Stomach smooth muscle (tissue), 2 donors: ENCODE measurements at regions not wholly inside any gene's neighbourhood (a gene's known extent, or its start where the extent isn't known, plus 50 kb on each side); places are given as distances from the start of the nearest gene placed in this dataset.

Experiments used
- H3K27ac ChIP-seq: one replicate; pipeline ENCODE4 v1.7.0; 2013; ENCODE audit warnings: mild to moderate bottlenecking, low read length, inconsistent platforms
- H3K27me3 ChIP-seq, 2 donors: one replicate each; pipeline ENCODE4 v1.7.0; 2013; ENCODE audit warnings: low read length in 2 of 2; ENCODE audit not compliant: insufficient read depth in 2 of 2, control insufficient read depth in 1 of 2
- H3K36me3 ChIP-seq, 2 donors: one replicate each; pipeline ENCODE4 v1.7.0; 2013; ENCODE audit warnings: low read length in 2 of 2; ENCODE audit not compliant: control insufficient read depth in 2 of 2, insufficient read depth in 2 of 2
- H3K4me1 ChIP-seq: one replicate; pipeline ENCODE4 v1.7.0; 2013; ENCODE audit warnings: low read length; ENCODE audit not compliant: control insufficient read depth, insufficient read depth
- H3K4me3 ChIP-seq, 2 donors: one replicate each; pipeline ENCODE4 v1.7.0; 2013; ENCODE audit warnings: low read length in 2 of 2
- H3K9ac ChIP-seq, 2 donors: one replicate each; pipeline ENCODE4 v1.7.0; 2013; ENCODE audit warnings: low read length in 2 of 2, mild to moderate bottlenecking in 1 of 2
- H3K9me3 ChIP-seq, 2 donors: one replicate each; pipeline ENCODE4 v1.7.0; 2013; ENCODE audit warnings: low read length in 2 of 2; ENCODE audit not compliant: control insufficient read depth in 2 of 2
- donor health status: healthy.
- donor health status: Pancreatic carcinoma.

GRCh38 chr10:36636879-36637278 lies 488.5 kb upstream of the ANKRD30A start:
- Histone ChIP-seq H3K9ac (no peak overlapping the region), H3K4me3 (no peak overlapping the region), H3K9me3 (no peaks in the 10 kb centered on the region), H3K27me3 (no peaks in the 10 kb centered on the region), H3K4me1 (no peaks in the 10 kb centered on the region), H3K27ac (no peak overlapping the region), H3K36me3 (no peaks in the 10 kb centered on the region)

GRCh38 chr10:36636285-36636839 lies 489.0 kb upstream of the ANKRD30A start:
- no peak overlapping the region for H3K27ac ChIP-seq
- H3K4me1 ChIP-seq: no peaks in the 10 kb centered on the region
- H3K4me3 ChIP-seq: no peak overlapping the region
- no peaks in the 10 kb centered on the region for H3K27me3 ChIP-seq
- H3K9ac ChIP-seq: no peak overlapping the region
- no peaks in the 10 kb centered on the region for H3K36me3 ChIP-seq
- no peaks in the 10 kb centered on the region for H3K9me3 ChIP-seq

GRCh38 chr10:36634916-36635315 lies 490.5 kb upstream of the ANKRD30A start:
- no peaks in the 10 kb centered on the region for H3K4me1 ChIP-seq
- H3K9me3 ChIP-seq: no peaks in the 10 kb centered on the region
- no peak overlapping the region for H3K27ac ChIP-seq
- no peak overlapping the region for H3K9ac ChIP-seq
- no peak overlapping the region for H3K4me3 ChIP-seq
- H3K27me3 ChIP-seq: no peaks in the 10 kb centered on the region
- H3K36me3 ChIP-seq: no peaks in the 10 kb centered on the region

- Histone ChIP-seq H3K27ac (no peak overlapping the region), H3K4me3 (no peak overlapping the region), H3K4me1 (no peaks in the 10 kb centered on the region), H3K9me3 (no peaks in the 10 kb centered on the region), H3K9ac (no peak overlapping the region), H3K27me3 (no peaks in the 10 kb centered on the region), H3K36me3 (no peaks in the 10 kb centered on the region)
These were observed 495.1 kb upstream of the ANKRD30A start for GRCh38 chr10:36630267-36630666.

- Histone ChIP-seq H3K27me3 (no peaks in the 10 kb centered on the region), H3K4me1 (no peaks in the 10 kb centered on the region), H3K4me3 (no peak overlapping the region), H3K27ac (no peak overlapping the region), H3K9me3 (no peaks in the 10 kb centered on the region), H3K9ac (no peak overlapping the region), H3K36me3 (no peaks in the 10 kb centered on the region)
These were observed 495.9 kb upstream of the ANKRD30A start for GRCh38 chr10:36629476-36629875.

- no peak overlapping the region for H3K9ac ChIP-seq
- H3K27ac ChIP-seq: no peak overlapping the region
- H3K9me3 ChIP-seq: peaks cover 3% of the 10 kb centered on the region in 2 donors
- no peaks in the 10 kb centered on the region for H3K27me3 ChIP-seq
- H3K4me3 ChIP-seq: no peak overlapping the region
- no peaks in the 10 kb centered on the region for H3K36me3 ChIP-seq
- no peaks in the 10 kb centered on the region for H3K4me1 ChIP-seq
These were observed 500.8 kb upstream of the ANKRD30A start for GRCh38 chr10:36624551-36625100.

- Histone ChIP-seq H3K27ac (no peak overlapping the region), H3K9me3 (peaks cover 3% of the 10 kb centered on the region in 2 donors), H3K4me3 (no peak overlapping the region), H3K4me1 (no peaks in the 10 kb centered on the region), H3K27me3 (no peaks in the 10 kb centered on the region), H3K9ac (no peak overlapping the region), H3K36me3 (no peaks in the 10 kb centered on the region)
These were observed 504.1 kb upstream of the ANKRD30A start for GRCh38 chr10:36621346-36621745.

- no peaks in the 10 kb centered on the region for H3K9me3 ChIP-seq
- no peaks in the 10 kb centered on the region for H3K27me3 ChIP-seq
- H3K9ac ChIP-seq: no peak overlapping the region
- H3K36me3 ChIP-seq: no peaks in the 10 kb centered on the region
- H3K4me1 ChIP-seq: no peaks in the 10 kb centered on the region
- no peak overlapping the region for H3K4me3 ChIP-seq
- H3K27ac ChIP-seq: no peak overlapping the region
These were observed 513.0 kb upstream of the ANKRD30A start for GRCh38 chr10:36612436-36612835.

GRCh38 chr10:36608866-36609265 lies 516.5 kb upstream of the ANKRD30A start:
- H3K36me3 ChIP-seq: no peaks in the 10 kb centered on the region
- H3K4me1 ChIP-seq: no peaks in the 10 kb centered on the region
- H3K4me3 ChIP-seq: no peak overlapping the region
- no peaks in the 10 kb centered on the region for H3K27me3 ChIP-seq
- no peaks in the 10 kb centered on the region for H3K9me3 ChIP-seq
- no peak overlapping the region for H3K9ac ChIP-seq
- H3K27ac ChIP-seq: no peak overlapping the region

- no peak overlapping the region for H3K9ac ChIP-seq
- H3K4me1 ChIP-seq: no peaks in the 10 kb centered on the region
- no peak overlapping the region for H3K27ac ChIP-seq
- no peaks in the 10 kb centered on the region for H3K27me3 ChIP-seq
- H3K9me3 ChIP-seq: no peaks in the 10 kb centered on the region
- H3K4me3 ChIP-seq: no peak overlapping the region
- no peaks in the 10 kb centered on the region for H3K36me3 ChIP-seq
These were observed 517.1 kb upstream of the ANKRD30A start for GRCh38 chr10:36608251-36608650.

GRCh38 chr10:36606234-36606839 lies 519.1 kb upstream of the ANKRD30A start:
- H3K36me3 ChIP-seq: no peaks in the 10 kb centered on the region
- H3K9me3 ChIP-seq: no peaks in the 10 kb centered on the region
- no peaks in the 10 kb centered on the region for H3K4me1 ChIP-seq
- H3K4me3 ChIP-seq: no peak overlapping the region
- no peaks in the 10 kb centered on the region for H3K27me3 ChIP-seq
- H3K9ac ChIP-seq: no peak overlapping the region
- no peak overlapping the region for H3K27ac ChIP-seq
